Right atrium auricular region (tissue), 2 donors: ENCODE measurements at regions not wholly inside any gene's neighbourhood (a gene's known extent, or its start where the extent isn't known, plus 50 kb on each side); places are given as distances from the start of the nearest gene placed in this dataset.

Experiments
- DNase-seq: peaks from one replicate; pipeline ENCODE4 v3.0.0-alpha.2; 2019; ENCODE audit warnings: low spot score
- H3K27ac ChIP-seq, 2 donors: fragments of 200-600 bp; sonication (generic); 1 replicate in 1 of 2; 2 replicates in 1 of 2; pipeline ENCODE4 v1.5.1; 2016 to 2019
- H3K27me3 ChIP-seq, 2 donors: fragments of 200-600 bp; sonication (generic); one replicate each; pipeline versions ENCODE4 v1.5.1 to v1.6.0; 2017 to 2019
- H3K36me3 ChIP-seq: fragments of 200-600 bp; sonication (generic); one replicate; pipeline ENCODE4 v1.5.1; 2016
- H3K4me1 ChIP-seq, 2 donors: fragments of 200-600 bp; sonication (generic); one replicate each; pipeline versions ENCODE4 v1.5.1 to v1.6.0; 2017 to 2019
- H3K4me3 ChIP-seq, 2 donors: fragments of 200-600 bp; sonication (generic); 1 replicate in 1 of 2; 2 replicates in 1 of 2; pipeline ENCODE4 v1.5.1; 2017 to 2019; ENCODE audit warnings: mild to moderate bottlenecking in 1 of 2, moderate library complexity in 1 of 2
- H3K9me3 ChIP-seq, 2 donors: fragments of 200-600 bp; sonication (generic); one replicate each; pipeline ENCODE4 v1.5.1; 2019
- CTCF ChIP-seq, 2 donors: fragments of 200-600 bp; sonication (generic); IDR thresholded peaks; one replicate each; pipeline ENCODE4 v1.5.1; 2019; ENCODE audit warnings: antibody characterized with exemption in 2 of 2

- no peak for DNase-seq
- Histone ChIP-seq H3K27ac (peak overlapping the region; percentile 87 to 90), H3K27me3 (no peaks in the 10 kb centered on the region), H3K4me3 (no peak overlapping the region), H3K36me3 (no peaks in the 10 kb centered on the region), H3K9me3 (no peaks in the 10 kb centered on the region), H3K4me1 (peaks cover 0 to 26% of the 10 kb centered on the region in 2 donors)
- TF ChIP-seq CTCF (IDR thresholded peaks at IDR 0.05): no peak
These were observed 83.1 kb upstream of the ZNF648 start for GRCh38 chr1:182144646-182145030.

GRCh38 chr1:182143825-182144645, 82.5 kb upstream of the ZNF648 start:
- Histone ChIP-seq H3K27ac (peak overlapping the region; percentile 87 to 90), H3K9me3 (no peaks in the 10 kb centered on the region), H3K36me3 (no peaks in the 10 kb centered on the region), H3K4me1 (peaks cover 0 to 26% of the 10 kb centered on the region in 2 donors), H3K27me3 (no peaks in the 10 kb centered on the region), H3K4me3 (no peak overlapping the region)
- TF ChIP-seq CTCF (IDR thresholded peaks at IDR 0.05): no peak
- peak; percentile 91 for DNase-seq

DNA sequence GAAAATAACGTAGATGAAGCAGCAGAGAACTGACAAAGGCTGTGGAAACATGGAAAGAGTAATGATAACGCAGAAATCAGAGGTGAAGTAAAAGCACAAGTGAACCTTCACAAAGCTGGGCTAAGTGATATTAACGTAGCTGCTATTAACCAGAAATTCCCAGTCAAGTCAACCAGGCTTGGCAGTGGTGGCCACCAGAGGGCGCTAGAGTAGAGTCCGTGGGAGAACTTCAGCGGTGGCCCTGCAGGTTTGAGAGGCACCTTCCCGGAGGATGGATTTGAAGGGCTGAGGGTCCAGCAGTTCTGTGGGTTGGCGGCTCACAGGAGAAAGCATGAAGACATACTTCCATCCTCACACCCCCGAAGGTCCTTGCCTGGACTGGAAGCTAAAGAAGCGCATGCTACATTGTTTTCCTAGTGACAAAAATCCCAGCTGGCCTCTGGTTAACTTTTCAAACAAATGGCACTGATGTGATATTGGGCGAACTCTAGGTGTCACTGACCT, 81.7 kb upstream of the ZNF648 start:
- H3K27me3 ChIP-seq: no peaks in the 10 kb centered on the region
- H3K36me3 ChIP-seq: no peaks in the 10 kb centered on the region
- H3K27ac ChIP-seq: peak overlapping the region; percentile 87 to 90
- H3K4me3 ChIP-seq: no peak overlapping the region
- H3K9me3 ChIP-seq: no peaks in the 10 kb centered on the region
- peak; percentile 97 for DNase-seq
- peak; percentile 87 to 98 for TF ChIP-seq CTCF (IDR thresholded peaks at IDR 0.05)
- peaks cover 0 to 26% of the 10 kb centered on the region in 2 donors for H3K4me1 ChIP-seq

DNA sequence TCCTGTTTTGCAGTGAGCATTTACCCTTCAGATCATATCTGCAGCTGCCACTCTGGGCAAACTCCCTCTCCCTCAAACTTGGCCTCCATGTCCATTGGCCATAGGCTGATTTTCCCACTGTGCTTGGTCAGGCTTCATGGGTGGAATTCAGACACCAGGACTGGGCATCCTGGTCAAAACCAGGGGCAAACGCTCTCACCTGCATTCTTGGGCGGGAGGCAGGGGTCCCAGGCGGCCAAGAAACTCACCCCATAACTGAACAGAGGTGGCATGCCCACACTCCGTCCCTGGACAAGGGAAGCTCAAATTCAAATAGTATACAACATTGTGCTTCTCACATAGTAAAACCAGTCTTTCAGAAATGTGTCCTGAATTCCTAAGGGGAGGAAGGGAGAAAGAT, 81.1 kb upstream of the ZNF648 start:
- peaks cover 0 to 26% of the 10 kb centered on the region in 2 donors for H3K4me1 ChIP-seq

DNA sequence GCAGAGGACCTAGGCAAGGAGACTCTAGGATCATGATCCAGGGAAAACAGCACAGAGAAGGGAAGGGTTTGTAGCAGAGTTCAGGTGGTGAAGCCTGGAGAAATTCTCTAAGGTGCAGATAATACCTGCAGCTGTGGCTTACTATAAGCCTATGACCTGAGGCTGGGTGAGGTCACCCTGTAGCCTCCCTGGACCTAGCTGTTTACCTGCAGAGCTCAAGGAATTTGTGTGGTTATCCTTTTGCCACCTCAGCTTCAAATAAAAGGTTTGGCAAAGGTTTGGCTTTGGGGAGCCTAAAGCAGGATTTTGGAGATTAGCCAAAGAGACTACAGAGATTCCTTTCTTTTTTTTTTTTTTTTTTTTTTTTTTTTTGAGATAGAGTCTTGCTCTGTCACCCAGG, 79.5 kb upstream of the ZNF648 start:
- H3K36me3 ChIP-seq: no peaks in the 10 kb centered on the region
- no peak for TF ChIP-seq CTCF (IDR thresholded peaks at IDR 0.05)
- no peak overlapping the region for H3K27ac ChIP-seq
- no peak overlapping the region for H3K4me3 ChIP-seq
- peaks cover 0 to 26% of the 10 kb centered on the region in 2 donors for H3K4me1 ChIP-seq
- no peaks in the 10 kb centered on the region for H3K9me3 ChIP-seq
- DNase-seq: no peak
- no peaks in the 10 kb centered on the region for H3K27me3 ChIP-seq

More for the DNA sequence above, 81.1 kb upstream of the ZNF648 start:
- H3K27ac ChIP-seq: peak overlapping the region in 1 of 2 donors; percentile 90
- no peaks in the 10 kb centered on the region for H3K9me3 ChIP-seq
- no peak for DNase-seq
- TF ChIP-seq CTCF (IDR thresholded peaks at IDR 0.05): no peak
- H3K36me3 ChIP-seq: no peaks in the 10 kb centered on the region
- no peaks in the 10 kb centered on the region for H3K27me3 ChIP-seq
- H3K4me3 ChIP-seq: no peak overlapping the region
